ENCODE measurements at regions not wholly inside any gene's neighbourhood (a gene's known extent, or its start where the extent isn't known, plus 50 kb on each side); places are given as distances from the start of the nearest gene placed in this dataset.

DNA sequence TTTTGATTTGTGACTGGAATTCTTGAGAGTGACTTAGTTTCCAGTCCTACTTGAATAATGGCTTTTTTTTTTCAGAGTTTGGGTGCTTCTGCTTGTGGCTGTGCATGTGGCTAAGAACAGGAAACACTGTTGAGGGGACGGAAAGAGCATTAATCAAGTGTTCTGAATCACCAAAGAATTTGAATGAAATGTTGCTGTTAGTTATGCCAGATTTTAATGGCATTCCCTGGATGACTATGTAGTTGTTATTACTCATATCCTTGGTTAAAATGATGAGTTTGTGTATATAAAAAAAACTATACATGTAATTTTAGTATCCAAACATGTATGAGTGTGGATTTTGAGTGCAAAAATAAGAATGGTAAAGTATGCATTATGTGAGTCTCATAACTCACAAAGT is 347.9 kb downstream of the BCAT1 start:
- ATAC-seq = peak in 1 of 2 donors; percentile 49

DNA sequence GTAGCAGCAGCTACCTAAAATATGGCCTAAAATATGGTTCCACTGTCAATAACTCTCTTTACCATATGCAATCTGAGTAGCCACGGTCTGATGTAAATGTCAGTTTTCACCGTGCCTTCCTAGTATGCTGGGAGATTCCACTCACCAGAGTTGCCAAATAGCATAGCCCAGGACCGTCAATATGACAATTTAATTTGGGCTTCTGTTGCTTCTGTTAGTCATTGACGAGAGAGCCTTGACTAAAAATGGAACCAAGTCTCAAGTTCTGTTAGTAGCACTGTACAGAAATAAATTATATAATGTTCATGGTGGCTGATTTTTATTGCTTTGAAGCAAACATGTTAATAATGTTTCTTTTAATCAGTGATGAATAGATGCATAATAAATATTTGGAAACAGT is 348.4 kb downstream of the BCAT1 start:
- ATAC-seq = peak in 1 of 2 donors; percentile 25

DNA sequence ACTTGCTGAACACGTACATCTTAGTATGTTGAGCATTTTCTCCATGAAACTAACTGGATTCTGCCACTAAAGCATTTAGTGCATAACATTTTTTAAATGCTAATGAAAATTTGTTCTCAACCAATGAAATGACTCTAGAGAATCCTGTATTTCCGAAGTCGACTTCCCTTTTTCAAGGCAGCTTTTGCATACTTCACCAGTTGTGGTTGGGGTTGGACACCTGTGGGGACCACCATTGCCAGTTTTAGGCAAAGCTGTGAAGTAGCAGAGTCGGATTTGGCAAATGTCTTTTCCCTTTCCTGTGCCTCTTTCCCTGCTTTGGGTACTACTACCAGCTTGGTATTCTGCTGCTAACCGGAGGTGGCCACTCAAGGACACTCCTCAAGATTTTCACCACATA is 349.2 kb downstream of the BCAT1 start:
- ATAC-seq = no peak

DNA sequence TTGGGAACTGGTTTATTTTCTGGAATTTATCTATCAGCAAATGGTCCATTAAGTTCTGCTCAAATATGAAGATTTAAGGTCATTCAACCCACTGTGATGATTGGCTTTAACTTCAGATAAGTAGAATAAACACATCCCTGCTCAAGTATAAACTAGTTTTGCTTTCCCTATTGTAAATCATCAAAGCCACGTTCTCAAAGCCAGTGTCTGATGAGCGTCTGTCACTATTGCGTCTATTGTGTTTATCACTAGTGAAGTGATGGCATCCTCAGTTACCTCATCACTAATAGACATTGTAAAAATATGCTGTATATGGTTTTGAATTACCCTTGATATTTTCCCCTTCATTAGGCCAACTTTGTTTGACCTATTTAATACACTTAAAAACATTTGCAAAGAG is 351.3 kb downstream of the BCAT1 start:
- ATAC-seq = no peak

DNA sequence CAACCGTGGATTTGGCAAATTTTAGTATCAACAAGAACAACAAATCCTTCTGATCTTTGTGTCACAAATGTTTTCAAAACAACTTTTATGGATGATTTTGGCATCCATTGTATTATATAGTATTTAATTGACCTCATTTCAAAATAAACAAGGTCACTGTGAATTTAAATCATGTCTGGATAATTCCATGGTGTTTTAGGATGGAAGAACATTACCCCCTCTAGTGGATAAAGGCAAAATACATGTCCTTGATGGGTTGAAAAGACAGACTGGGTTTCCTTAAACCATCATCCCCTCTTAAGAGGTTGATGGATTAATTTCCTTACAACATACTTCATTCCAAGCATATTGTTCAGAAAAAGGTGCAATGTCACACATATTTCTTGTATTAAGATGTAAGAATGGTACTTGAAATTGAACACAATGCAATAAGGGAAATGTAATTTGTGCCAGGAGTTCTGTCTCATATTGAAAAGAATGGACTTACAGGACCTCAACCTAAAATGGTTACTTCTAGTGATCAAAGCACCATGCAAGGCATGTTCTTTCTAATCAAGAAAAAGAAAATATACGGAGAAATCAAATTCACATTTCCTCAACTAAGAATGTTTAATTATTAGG is 352.0 kb downstream of the BCAT1 start:
- ATAC-seq = no peak

DNA sequence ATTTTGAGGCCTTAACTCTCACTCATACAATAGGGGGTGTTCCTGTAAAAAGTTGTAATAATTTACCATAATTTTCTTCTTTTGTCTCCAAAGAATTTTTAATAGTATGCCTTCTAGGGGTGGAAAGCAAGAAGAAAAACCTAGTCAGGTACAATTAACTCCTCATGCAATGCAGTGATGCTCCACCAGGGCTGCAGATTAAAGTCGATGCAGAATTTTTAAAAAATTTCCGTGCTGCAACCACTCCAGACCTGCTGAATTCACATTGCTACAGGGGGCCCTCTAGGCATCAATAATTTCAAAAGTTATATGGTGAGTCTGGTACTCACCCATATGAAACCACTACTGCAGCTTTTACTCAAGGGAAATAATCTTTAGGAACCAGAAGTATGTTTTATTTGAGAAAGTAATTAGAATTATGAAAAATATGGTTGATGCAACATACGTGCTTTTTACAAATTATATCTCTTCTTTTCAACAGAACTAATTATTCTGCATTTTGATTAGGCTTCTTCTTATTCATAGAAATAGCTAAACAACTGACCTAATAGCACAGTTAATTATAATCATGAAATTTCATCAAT is 353.2 kb downstream of the BCAT1 start:
- ATAC-seq = no peak

DNA sequence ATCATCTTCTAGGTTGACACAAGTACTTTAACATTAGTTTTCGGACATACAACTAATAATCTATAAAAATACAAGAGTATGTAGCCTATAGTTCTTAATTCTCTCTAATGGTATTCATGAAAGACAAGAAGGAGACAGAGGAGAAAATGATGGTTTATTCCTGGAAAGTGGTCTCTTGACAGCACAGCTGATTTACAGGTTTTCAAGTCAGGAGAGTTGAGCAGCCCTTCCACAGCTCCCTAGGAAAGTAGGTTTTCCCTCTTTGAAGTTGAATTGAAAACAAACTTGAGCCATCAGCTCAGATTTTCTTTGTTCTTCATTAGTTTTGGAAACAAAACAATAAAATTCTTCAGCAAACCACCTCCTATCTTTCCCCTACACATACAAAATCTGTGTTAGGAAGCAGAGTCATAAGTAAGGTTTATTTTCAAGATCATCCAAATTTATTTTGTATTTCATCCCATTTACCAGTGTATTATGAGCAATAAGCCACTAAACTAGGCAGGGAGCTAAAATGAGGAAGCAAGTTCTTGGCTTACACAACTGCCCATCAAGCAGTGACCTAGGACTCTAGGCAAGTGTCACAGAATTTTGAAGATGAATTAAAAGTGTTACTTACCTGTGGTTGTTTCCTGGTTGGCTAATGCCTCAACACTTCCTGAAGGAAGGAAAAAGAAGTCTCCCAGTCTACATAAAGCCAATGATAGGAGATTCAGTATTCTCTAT is 357.0 kb downstream of the BCAT1 start:
- no peak for ATAC-seq

DNA sequence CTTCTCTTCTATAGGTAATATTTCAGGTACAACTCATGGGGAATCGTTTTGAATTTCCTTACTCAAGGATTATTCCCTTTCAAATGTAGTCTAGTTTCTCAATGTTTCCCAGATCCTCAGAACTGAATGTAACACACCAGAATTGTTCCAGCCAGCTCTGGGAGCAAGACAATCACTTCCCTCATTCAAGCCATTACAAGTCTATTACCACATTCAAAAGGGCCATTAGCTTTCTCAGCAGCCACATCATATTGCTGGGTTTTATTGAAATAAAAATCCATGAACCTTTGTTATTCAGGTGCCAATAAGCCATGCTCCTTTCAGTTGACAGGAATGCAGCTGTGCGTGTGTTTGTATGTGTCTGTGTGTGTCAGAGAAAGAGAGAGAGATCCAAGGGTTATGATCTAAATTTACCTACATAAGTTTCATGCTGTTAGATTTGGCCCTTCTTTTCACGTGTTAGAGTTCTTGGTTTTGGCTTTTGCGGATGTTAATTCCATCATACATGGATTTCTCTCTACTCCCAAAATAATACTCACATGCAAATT is 357.7 kb downstream of the BCAT1 start:
- no peak for ATAC-seq

DNA sequence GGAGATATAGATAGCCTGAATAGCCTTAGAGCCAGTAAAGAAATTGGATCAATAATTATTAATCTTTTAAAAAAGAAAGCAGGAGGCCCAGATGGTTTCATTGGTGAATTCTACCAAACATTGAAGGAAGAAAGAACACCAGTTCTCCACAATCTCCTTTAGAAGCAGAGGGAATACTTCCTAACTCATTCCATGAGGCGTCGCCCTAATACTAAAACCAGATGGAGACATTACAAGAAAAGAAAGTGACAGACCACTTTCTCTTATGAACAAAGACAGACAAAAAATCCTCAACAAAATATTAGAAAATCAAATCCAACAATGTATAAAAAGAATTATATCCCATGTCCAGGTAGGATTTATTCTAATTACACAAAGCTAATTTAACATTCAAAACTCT is 362.6 kb downstream of the BCAT1 start:
- no peak for ATAC-seq

DNA sequence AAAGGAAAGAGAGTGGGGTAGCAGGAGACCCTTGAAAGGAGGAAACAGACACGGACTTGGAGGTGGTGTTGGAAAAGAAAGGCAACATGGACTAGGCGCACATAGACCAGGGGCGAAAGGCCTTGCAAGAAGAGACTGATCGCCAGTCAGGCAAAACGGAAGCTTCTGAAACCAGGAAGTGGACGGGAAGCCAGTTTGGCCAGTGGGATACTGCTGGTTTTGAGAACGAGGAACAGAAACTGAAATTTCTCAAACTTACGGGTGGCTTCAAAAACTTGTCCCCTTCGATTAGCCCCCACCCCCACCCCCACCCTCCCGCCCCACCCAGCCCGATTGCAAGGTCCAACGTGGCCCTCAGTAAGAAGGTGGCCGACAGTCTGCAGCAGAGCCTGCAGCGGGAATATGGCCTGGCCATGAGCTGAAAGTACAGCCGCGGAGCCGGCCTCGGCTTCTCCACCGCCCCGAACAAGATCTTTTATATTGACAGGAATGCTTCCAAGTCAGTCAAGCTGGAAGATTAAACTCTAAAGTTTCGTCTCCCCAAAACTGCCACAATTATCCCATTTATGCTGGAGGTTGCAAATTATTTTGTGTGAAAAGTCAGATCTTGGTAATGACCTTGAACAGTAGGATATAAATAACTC is 364.7 kb downstream of the BCAT1 start:
- ATAC-seq = no peak

DNA sequence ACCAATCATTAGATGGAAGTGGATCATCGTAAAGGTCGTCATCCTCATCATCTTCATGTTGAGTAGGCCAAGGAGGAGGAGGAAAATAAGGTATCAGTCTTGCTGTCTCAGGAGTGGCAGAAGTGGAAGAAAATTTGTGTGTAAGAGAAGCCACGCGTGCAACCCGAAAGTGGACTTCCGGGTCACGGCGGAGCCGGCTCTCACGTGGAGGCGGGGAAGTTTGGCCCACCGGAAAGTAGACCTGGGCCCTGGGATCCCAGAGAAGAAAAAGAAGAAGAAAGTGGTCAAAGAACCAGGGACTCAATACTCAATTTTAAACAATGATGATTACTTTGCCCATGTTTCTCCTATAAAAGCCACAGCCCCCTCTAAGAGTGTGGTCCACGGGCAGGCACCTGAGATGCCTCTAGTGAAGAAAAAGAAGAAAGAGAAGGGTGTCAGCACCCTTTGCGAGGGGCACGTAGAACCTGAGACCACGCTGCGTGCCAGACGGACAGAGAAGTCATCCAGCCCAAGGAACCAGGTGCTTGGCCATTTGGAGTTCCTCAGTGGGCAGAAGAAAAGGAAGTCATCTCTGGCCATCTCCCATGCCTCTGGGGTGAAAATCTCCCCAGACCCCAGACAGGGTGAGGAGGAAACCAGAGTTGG is 365.8 kb downstream of the BCAT1 start:
- ATAC-seq = no peak

DNA sequence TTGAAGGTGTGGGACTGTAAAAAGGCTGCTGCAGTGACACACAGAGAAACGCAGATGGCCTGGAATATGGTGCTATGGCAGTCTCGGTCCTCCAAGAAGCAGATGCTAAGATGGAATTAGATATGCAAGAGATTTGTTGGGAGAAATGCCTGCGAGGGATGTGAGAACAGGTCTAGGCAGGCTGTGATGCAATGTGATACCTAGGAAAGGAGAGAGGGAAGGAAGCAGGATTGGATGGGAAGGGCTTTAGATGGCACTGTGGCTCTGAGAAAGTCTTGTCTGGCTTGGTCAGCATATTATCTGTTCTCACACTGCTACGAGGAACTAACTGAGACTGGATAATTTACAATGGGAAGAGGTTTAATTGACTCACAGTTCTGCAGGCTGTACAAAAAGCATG is 374.4 kb downstream of the BCAT1 start:
- ATAC-seq = no peak

DNA sequence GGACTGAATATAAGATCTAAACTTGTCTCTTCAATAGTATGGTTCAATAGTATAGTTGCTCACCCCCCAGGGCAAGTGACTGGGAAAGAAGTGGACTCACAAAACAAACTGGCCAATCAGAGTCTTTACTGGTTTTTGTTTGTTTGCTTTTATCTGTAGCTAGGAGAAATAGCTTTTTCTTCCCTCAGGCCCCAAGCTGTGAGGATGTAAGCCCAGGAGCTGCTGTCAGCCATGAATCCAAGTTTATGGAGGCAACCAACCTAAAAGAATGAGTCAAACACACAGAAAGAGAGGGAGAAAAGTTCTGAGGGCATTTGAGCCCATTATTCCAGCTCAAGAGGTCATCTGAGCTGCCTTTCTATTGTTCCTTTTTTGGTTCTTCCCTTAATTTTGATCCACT is 375.3 kb downstream of the BCAT1 start:
- no peak for ATAC-seq

DNA sequence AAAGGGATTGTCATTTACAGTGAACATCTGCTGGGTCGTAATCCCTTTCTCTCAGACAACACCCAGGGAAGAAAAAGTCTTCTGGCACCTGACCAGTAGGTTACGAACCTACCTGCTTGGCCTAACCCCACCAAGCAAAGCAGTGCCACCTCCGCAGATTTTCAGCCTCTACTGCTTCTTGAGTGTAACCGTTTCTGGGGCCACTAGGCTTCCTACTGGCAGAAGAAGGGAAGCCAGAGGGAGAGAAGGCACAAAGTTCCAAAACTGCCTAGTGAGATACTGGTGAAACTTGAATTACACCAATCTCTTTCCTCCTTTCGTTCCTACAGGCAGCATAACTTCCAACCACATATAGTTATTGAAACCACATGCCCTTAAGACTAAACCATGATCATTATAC is 383.6 kb downstream of the BCAT1 start:
- no peak for ATAC-seq

DNA sequence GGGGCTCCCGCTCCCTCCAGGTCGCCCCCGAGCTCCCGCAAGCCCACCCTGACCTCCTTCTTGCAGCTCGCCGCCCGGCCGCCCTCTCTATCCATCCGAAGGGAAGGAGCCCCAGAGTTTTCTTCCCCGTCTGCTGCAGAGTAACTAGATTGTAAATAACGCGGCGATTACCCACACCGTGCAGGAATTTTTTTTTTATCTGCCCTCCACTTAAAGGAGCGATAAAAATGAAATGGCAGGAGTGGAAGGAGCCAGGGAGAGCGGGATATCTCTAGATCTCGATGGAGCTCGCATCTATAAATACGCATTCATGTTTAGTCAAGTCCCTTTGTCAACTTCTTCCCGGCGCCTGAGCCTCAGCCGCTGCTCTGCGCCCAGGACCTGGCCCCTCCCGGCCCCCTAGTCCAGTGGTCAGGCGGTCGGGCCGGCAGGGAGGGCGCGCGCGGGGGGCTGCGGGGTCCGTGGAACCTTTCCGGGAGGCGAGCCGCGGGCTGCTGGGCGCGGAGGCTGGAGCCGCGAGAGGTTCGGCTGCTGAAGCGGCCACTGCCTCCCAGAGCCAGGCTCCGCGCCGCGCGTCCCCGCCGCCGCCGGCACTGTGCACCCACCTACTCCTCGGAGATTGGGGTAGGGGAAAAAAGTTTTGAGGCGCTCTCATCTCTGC is 386.0 kb downstream of the BCAT1 start:
- ATAC-seq = no peak

DNA sequence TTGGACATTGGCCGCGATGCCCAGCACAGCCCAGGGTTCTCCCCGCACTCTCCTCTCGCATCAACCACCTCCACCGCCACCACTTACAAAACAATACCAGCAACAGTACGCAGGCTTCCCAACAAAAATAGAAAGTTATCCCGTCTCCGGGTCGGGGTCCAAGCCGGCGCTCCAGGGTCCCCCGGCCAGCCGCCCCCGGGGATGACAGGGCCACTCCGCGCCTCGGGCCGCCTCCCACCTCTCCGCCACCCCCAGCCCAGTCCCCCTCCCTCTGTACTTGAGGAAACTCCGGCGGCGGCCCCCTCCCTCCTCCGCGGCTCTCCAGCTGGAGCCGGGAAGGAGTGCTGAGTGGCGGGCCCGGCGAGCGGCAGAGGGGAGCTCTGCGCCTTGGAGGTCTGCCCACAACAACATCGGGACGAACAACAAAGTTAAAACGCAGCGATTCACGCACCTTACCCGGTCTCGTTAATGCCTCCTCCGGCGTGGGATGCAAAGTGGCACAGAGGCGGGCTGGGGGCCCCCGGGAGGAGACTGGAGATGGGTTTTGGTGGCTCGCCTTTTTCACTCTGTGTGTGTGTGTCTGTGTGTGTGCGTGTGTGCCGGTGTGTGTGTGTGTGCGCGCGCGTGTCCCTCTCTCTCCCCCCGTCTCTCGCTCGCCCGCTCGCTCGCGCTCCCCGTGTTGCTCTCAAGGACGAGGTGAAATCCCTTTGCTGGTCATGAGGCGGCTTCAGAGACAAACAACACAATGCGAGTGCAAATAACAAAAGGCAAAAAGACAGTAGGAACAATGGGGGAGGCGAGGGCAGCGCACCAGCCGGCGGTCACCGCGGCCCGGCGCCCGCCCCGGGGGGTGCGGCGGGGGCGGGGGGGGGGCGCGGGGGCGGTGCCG is 386.8 kb downstream of the BCAT1 start:
- peak; percentile 27 to 40 for ATAC-seq

DNA sequence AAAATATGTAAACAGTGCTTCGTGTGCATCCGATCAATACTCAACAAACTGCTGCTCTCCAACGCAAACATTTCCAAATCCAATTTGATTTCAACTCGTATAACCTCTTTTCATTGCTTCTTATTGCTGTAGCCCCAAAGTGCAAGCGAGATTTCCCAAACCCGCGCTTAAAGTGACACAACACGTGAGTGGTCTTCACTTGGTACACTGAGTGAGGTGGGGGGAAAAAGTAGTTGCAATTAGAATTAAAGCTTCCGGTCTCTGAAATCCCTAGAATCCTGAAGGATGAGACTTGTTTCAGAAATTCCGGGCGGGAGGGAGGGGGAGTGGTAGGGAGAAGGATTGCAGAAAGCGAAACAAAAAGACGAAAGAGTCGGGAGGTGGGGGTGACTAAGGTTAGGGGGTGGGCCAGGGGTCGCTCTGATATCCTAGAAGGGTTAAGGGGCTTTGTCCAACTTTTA is 387.5 kb downstream of the BCAT1 start:
- no peak for ATAC-seq

DNA sequence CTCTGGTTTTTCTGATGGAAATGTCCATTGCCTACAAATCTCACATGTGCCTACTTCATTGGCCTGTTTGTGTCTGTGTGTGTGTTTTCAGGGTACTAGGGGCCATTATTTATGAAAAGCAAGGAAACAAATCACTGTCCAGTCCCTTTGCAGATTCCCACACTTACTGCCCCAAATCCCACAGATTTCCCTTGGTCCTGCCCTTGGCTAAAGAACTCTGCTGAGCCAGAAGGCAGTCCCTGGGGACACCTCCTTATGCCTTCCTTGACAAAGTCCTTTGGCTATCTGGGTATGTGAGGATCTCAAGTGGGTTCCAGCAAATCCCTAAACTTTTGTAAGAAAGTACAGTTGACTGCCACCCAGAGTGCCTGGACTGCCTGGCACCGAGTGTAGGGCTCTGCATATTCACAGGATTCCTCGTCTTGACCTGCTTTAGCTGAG is 388.1 kb downstream of the BCAT1 start:
- ATAC-seq = no peak

DNA sequence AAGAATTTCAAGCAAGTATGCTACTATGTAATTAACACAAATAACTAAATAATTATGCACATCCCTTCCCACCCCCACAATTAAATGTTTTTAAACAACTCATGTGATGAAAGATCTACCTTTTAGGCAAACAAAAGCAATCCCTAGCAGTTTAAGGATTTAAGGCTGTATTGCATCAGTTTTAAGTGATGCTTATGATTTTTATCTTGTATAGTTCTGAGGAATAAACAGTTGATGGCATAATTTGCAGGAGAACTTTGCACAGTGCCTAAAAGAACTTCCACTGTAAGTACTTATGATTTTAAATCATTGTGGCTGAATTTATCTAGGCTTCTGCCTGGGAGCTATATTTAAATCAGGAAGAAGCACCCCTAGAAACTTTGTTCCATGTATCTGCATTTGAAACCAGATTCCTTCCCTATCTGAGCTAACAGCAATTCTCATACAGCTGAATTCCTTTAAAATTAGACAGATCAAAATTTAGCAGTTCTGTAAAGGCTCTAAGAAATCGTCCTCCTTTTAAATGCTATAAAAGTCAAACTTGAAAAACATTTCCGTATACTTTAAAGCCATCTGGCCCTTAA is 388.6 kb downstream of the BCAT1 start:
- ATAC-seq = no peak

DNA sequence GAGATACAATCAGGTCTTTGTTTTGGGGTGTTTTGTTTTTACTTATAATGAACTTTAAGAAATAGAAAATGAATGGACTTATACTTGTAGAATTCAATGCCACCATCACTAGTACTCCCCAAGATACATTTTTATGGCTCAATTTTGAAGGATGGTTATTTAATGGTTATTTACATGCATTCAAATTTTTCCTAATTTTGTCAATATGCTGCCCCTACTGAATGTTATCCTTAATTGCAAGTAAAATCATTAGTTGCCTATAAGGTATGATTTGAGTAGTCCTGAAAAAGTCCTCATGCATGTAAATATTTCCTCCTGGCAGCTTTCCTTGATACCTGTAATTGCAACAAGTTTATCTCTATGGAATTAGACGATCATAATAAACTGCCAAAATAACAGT is 391.2 kb downstream of the BCAT1 start:
- no peak for ATAC-seq

DNA sequence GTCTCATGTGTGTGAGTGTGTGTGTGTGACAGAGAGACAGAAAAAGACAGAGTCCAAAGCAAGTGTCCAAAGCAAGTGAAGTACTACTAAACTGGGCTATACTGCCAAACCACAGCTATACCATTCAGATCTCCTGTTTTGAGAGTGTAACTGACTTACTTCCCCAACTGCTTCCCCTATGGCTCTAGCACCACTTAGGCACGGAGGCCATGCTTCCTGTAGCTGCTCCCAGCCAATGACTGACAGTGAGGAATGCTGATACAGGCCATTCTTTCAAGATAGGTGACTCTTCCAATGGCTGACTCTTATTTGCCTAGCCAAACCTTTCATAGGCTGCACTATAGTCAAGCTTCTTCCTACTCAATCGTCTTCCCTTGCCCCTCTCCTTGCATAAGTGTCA is 393.2 kb downstream of the BCAT1 start:
- no peak for ATAC-seq

All from activated CD4-positive, CD25-positive, alpha-beta regulatory T cell treated with anti-CD3 and anti-CD28 coated beads, Interleukin-2, amount 50 U/mL, for 24 hours (primary cell).